GM12891 (cell line): ENCODE measurements at regions not wholly inside any gene's neighbourhood (a gene's known extent, or its start where the extent isn't known, plus 50 kb on each side); places are given as distances from the start of the nearest gene placed in this dataset.

Experiments
- DNase-seq: peaks from one replicate; pipeline ENCODE4 v3.0.0; 2011; ENCODE audit warnings: low spot score; ENCODE audit not compliant: insufficient read length
- FAIRE-seq: peaks from 2 replicates; lab custom pipeline; 2011; peaks lifted over from hg19 to GRCh38; lab: Jason Lieb, UNC
- PAX5 ChIP-seq: IDR thresholded peaks from 2 replicates; pipeline ENCODE4 v1.6.1; 2011; ENCODE audit warnings: low read length, moderate library complexity, mild to moderate bottlenecking; ENCODE audit not compliant: insufficient read depth, severe bottlenecking
- POLR2A ChIP-seq: IDR thresholded peaks from 2 replicates; pipeline ENCODE4 v1.6.1; 2011; ENCODE audit warnings: low read depth, low read length, control low read depth
- POLR2AphosphoS5 ChIP-seq: IDR thresholded peaks from 2 replicates; pipeline ENCODE4 v1.6.1; 2011; ENCODE audit warnings: low read depth, low read length, control low read depth
- POU2F2 ChIP-seq: IDR thresholded peaks from 2 replicates; pipeline ENCODE4 v1.6.1; 2011; ENCODE audit warnings: low read depth, mild to moderate bottlenecking, control low read depth, low read length, moderate library complexity
- SPI1 ChIP-seq: IDR thresholded peaks from 2 replicates; pipeline ENCODE4 v1.6.1; 2011; ENCODE audit warnings: low read depth, low read length, control low read depth
- TAF1 ChIP-seq: IDR thresholded peaks from 2 replicates; pipeline ENCODE4 v1.6.1; 2011; ENCODE audit warnings: low read depth, low read length, control low read depth

DNA sequence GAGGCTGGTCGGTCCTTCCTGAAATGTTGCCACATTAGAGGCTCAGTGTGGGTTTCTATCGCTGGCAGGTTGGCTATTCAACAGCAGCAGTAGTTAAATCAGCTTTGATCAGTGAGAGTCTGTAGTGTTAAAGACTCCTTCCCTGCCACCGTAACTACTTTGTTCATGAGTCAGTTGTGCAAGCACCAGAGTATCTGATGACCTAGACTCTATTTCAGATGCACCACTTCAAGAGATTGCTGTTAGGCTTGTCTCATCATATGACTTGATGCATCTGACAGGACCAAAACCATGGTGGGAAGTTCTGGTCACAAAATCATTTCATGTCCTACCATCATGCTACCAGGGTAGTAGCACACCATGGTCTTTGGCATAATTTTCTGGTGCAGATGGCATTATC is 482.7 kb upstream of the MPDZ start:
- DNase-seq (no peak), FAIRE-seq (no peak)
- TF ChIP-seq TAF1 = no peak
- no peak for TF ChIP-seq PAX5
- no peak for TF ChIP-seq POLR2A
- TF ChIP-seq SPI1 = no peak
- TF ChIP-seq POLR2AphosphoS5 = no peak
- TF ChIP-seq POU2F2 = no peak

GRCh38 chr9:13759551-13759950 is 480.1 kb upstream of the MPDZ start:
- FAIRE-seq (no peak), DNase-seq (no peak)
- TF ChIP-seq SPI1 (no peak), POLR2A (no peak), PAX5 (no peak), TAF1 (no peak), POLR2AphosphoS5 (no peak), POU2F2 (no peak)

GRCh38 chr9:13758936-13759335 is 479.4 kb upstream of the MPDZ start:
- no peak for TF ChIP-seq POLR2AphosphoS5
- no peak for TF ChIP-seq TAF1
- TF ChIP-seq PAX5 = no peak
- TF ChIP-seq POLR2A = no peak
- no peak for TF ChIP-seq SPI1
- TF ChIP-seq POU2F2 = no peak
- FAIRE-seq (no peak), DNase-seq (no peak)

DNA sequence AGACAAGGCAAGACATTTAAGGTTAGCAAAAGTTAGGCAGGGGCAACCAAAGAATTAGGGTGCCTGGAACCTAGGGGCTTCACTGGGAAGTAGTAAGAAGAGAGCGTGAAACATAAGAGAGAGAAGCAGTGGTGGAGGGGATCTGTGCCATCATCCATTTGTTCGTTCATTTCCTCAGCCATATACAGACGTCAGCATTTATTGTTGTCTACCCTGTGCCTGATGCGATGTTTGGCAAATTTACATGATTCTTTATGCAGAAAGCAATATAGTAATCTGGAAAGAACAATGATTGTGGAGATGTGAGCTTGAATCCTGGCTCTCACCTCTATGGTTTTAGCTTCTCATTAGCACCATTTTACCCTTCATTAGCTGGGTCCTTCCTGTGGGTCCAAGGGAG is 477.5 kb upstream of the MPDZ start:
- FAIRE-seq = no peak
- TF ChIP-seq SPI1 (no peak), POU2F2 (no peak), POLR2AphosphoS5 (no peak), TAF1 (no peak), PAX5 (no peak), POLR2A (no peak)
- no peak for DNase-seq

- FAIRE-seq (no peak), DNase-seq (no peak)
- TF ChIP-seq POLR2A (no peak), POLR2AphosphoS5 (no peak), TAF1 (no peak), SPI1 (no peak), POU2F2 (no peak), PAX5 (no peak)
Measured at GRCh38 chr9:13755551-13755950, 476.1 kb upstream of the MPDZ start.

GRCh38 chr9:13750639-13751038 is 471.1 kb upstream of the MPDZ start:
- FAIRE-seq = no peak
- no peak for TF ChIP-seq TAF1
- no peak for TF ChIP-seq SPI1
- TF ChIP-seq POLR2AphosphoS5 = no peak
- no peak for TF ChIP-seq POU2F2
- TF ChIP-seq PAX5 = no peak
- TF ChIP-seq POLR2A = no peak
- no peak for DNase-seq

DNA sequence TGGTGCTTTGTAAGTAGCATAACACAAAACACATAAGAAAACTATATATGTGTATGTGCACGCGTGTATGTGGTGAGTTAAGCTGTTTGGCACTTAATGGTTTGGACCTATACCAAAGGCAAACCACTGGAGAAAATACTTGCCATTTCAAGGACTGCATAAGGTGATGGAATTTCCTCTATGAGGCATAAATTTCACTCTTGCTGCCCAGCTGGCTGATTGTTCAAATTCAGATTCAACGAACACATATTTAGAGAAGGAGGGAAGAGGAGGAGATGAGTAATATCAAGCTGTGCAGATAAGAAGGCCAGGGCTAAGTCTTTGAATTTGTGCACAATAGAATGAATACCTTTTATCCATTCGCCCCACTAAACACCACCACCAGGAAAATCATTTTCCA is 470.6 kb upstream of the MPDZ start:
- DNase-seq (no peak), FAIRE-seq (no peak)
- no peak for TF ChIP-seq TAF1
- TF ChIP-seq POLR2A = no peak
- no peak for TF ChIP-seq POLR2AphosphoS5
- TF ChIP-seq SPI1 = no peak
- TF ChIP-seq POU2F2 = no peak
- no peak for TF ChIP-seq PAX5

GRCh38 chr9:13746876-13747275 is 467.4 kb upstream of the MPDZ start:
- FAIRE-seq (no peak), DNase-seq (no peak)
- no peak for TF ChIP-seq TAF1
- TF ChIP-seq POLR2AphosphoS5 = no peak
- no peak for TF ChIP-seq POLR2A
- no peak for TF ChIP-seq SPI1
- no peak for TF ChIP-seq POU2F2
- no peak for TF ChIP-seq PAX5

DNA sequence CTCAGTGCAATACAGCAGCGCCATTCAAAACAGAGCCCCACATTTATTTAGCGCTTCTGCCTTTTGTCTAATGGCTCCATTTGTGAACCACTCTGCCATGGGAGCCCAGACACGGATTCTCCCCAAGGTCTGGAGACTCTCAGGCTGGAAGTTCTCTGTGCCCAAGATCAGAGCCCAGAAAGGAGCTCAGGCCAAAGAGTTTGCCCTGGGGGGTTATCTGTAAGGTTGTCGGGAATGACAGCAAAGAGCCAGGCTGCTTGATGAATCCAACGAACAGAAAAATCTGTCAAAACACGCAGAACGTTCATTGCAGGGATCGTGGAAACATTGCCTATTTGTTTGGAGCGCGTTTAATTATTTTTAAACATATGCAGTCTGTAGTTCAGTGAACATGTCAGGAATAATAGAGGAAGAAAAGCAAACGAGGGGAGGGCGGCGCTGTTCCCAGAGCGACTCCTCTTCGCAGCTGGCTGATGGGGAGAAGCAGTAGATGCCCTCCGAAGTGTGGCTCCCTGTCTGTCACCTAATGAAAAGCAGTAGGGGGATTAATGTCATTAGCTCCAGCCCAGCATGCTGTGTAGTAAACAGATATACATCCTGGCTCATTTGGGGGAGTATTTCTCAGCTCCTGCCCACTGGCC is 464.9 kb upstream of the MPDZ start:
- FAIRE-seq (no peak), DNase-seq (no peak)
- TF ChIP-seq POLR2AphosphoS5 = no peak
- TF ChIP-seq TAF1 = no peak
- no peak for TF ChIP-seq PAX5
- TF ChIP-seq POLR2A = no peak
- TF ChIP-seq SPI1 = no peak
- no peak for TF ChIP-seq POU2F2
